Nephron progenitor cell (in vitro differentiated cells): ENCODE measurements at regions not wholly inside any gene's neighbourhood (a gene's known extent, or its start where the extent isn't known, plus 50 kb on each side); places are given as distances from the start of the nearest gene placed in this dataset.

Source experiments
- DNase-seq: peaks from one replicate; pipeline ENCODE4 v3.0.0; 2021
- H3K27ac Mint-ChIP-seq: 2 replicates; pipeline ENCODE4 v1.8.0; 2021; ENCODE audit warnings: mild to moderate bottlenecking, moderate library complexity, mixed read lengths
- H3K27me3 Mint-ChIP-seq: 2 replicates; pipeline ENCODE4 v1.8.0; 2021; ENCODE audit warnings: mild to moderate bottlenecking, low read depth, mixed read lengths; ENCODE audit not compliant: poor library complexity
- H3K36me3 Mint-ChIP-seq: 2 replicates; pipeline ENCODE4 v1.8.0; 2021; ENCODE audit warnings: low read depth, mixed read lengths
- H3K4me1 Mint-ChIP-seq: 2 replicates; pipeline ENCODE4 v1.8.0; 2021; ENCODE audit warnings: mixed read lengths
- H3K4me3 Mint-ChIP-seq: 2 replicates; pipeline ENCODE4 v1.8.0; 2021; ENCODE audit warnings: mild to moderate bottlenecking, moderate library complexity, mixed read lengths
- H3K9me3 Mint-ChIP-seq: 2 replicates; pipeline ENCODE4 v1.8.0; 2021; ENCODE audit warnings: mild to moderate bottlenecking, moderate library complexity, mixed read lengths
- TF ChIP-seq, protein P1 (sequence below): fragments of 200-600 bp; sonication (generic); IDR thresholded peaks from 2 replicates; pipeline ENCODE4 v1.5.0; 2021; ENCODE audit warnings: antibody characterized with exemption

GRCh38 chr6:81636930-81637568, 115.4 kb downstream of the TENT5A start:
- TF ChIP-seq, protein P1, sequence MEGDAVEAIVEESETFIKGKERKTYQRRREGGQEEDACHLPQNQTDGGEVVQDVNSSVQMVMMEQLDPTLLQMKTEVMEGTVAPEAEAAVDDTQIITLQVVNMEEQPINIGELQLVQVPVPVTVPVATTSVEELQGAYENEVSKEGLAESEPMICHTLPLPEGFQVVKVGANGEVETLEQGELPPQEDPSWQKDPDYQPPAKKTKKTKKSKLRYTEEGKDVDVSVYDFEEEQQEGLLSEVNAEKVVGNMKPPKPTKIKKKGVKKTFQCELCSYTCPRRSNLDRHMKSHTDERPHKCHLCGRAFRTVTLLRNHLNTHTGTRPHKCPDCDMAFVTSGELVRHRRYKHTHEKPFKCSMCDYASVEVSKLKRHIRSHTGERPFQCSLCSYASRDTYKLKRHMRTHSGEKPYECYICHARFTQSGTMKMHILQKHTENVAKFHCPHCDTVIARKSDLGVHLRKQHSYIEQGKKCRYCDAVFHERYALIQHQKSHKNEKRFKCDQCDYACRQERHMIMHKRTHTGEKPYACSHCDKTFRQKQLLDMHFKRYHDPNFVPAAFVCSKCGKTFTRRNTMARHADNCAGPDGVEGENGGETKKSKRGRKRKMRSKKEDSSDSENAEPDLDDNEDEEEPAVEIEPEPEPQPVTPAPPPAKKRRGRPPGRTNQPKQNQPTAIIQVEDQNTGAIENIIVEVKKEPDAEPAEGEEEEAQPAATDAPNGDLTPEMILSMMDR, result no peak
- H3K4me3 Mint-ChIP-seq, result no peak overlapping the region
- H3K27me3 Mint-ChIP-seq, result peaks cover 3% of the 10 kb centered on the region
- no peak overlapping the region for H3K27ac Mint-ChIP-seq
- H3K36me3 Mint-ChIP-seq, result no peaks in the 10 kb centered on the region
- no peaks in the 10 kb centered on the region for H3K4me1 Mint-ChIP-seq
- DNase-seq, result no peak
- peaks cover 8% of the 10 kb centered on the region for H3K9me3 Mint-ChIP-seq

DNA sequence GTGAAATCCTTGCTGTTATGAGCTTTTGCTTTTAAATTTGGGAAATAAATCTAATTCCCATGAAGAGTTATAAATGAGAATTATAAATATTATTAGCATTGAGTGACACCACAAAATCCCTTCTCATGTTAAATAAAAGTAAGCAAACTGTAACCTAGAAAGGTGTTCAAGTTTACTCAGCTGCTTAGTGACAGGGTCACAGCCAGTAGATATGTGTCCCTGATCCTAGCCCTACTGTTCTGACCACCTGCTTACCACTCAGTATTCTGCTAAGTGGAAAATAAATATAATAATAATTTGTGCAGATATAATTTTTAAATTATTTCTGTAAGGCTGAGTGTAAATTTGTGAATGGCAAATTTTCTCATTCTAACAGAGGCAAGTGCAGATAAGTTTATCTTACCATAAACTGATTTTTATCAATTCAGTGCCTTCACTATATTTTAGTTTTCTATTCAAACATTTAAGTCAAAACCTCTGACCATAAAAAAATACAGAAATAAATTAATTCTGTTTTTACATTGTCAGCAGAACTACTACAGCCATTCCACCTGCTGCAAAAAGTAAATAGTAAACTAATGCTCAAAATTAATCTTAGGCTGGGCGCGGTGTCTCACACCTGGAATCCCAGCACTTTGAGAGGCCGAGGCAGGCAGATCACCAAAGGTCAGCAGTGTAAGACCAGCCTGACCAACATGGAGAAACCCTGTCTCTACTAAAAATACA, 118.2 kb downstream of the TENT5A start:
- no peaks in the 10 kb centered on the region for H3K4me1 Mint-ChIP-seq
- H3K27me3 Mint-ChIP-seq, result no peaks in the 10 kb centered on the region
- DNase-seq, result no peak
- peaks cover 13% of the 10 kb centered on the region for H3K9me3 Mint-ChIP-seq
- TF ChIP-seq, protein P1, result no peak
- H3K36me3 Mint-ChIP-seq, result no peaks in the 10 kb centered on the region
- H3K4me3 Mint-ChIP-seq, result no peak overlapping the region
- no peak overlapping the region for H3K27ac Mint-ChIP-seq

DNA sequence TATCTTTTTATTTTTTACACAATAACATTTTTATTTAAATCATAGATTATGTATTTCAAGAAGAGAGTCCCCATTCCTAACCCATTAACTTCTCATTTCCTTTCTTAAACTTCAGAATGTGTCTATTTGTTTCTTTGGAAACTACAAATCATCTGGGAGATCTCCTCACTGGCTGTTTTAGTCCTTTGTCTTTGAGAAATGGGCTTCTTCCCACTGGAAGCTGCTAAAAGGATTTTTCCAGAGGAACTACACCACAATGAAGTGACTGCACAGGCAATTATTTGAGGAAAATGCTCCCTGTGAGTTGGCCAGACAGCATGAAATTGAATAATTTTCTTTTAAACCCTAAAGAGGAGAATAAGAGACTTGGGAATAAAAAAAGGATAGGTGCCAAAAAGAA, 119.1 kb downstream of the TENT5A start:
- H3K4me1 Mint-ChIP-seq, result no peaks in the 10 kb centered on the region
- no peaks in the 10 kb centered on the region for H3K36me3 Mint-ChIP-seq
- no peaks in the 10 kb centered on the region for H3K27me3 Mint-ChIP-seq
- H3K4me3 Mint-ChIP-seq, result no peak overlapping the region
- peaks cover 13% of the 10 kb centered on the region for H3K9me3 Mint-ChIP-seq
- TF ChIP-seq, protein P1, result no peak
- H3K27ac Mint-ChIP-seq, result no peak overlapping the region
- no peak for DNase-seq

DNA sequence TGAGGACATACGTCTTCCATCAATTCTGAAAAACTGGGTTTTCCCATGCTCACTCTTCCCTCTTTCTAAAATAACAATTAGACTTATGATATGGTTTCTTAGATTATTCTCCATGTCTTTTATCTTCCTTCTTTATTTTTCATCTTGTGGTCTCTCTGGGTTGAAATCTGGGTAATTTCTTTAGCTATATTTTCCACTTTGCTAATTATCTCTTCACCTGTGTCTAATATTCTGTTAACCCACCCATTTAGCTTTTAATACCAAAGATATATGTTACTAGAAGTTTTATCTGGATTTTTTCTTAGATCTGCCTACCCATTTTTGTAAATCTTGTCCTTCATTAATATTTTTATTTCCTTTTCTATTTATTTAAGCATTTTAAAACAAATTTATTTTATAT, 121.8 kb downstream of the TENT5A start:
- TF ChIP-seq, protein P1, result no peak
- Mint-ChIP-seq H3K27ac (no peak overlapping the region), H3K27me3 (peaks cover 3% of the 10 kb centered on the region), H3K4me1 (no peaks in the 10 kb centered on the region), H3K36me3 (no peaks in the 10 kb centered on the region), H3K4me3 (no peak overlapping the region), H3K9me3 (peaks cover 13% of the 10 kb centered on the region)
- no peak for DNase-seq

GRCh38 chr6:81625216-81625615, 127.3 kb downstream of the TENT5A start:
- H3K36me3 Mint-ChIP-seq, result no peaks in the 10 kb centered on the region
- H3K27me3 Mint-ChIP-seq, result peaks cover 3% of the 10 kb centered on the region
- H3K27ac Mint-ChIP-seq, result no peak overlapping the region
- no peak overlapping the region for H3K4me3 Mint-ChIP-seq
- H3K9me3 Mint-ChIP-seq, result no peaks in the 10 kb centered on the region
- TF ChIP-seq, protein P1, result no peak
- no peaks in the 10 kb centered on the region for H3K4me1 Mint-ChIP-seq
- DNase-seq, result no peak

GRCh38 chr6:81624453-81624852, 128.0 kb downstream of the TENT5A start:
- no peak overlapping the region for H3K4me3 Mint-ChIP-seq
- H3K4me1 Mint-ChIP-seq, result no peaks in the 10 kb centered on the region
- peaks cover 3% of the 10 kb centered on the region for H3K27me3 Mint-ChIP-seq
- no peak for DNase-seq
- TF ChIP-seq, protein P1, result no peak
- H3K9me3 Mint-ChIP-seq, result no peaks in the 10 kb centered on the region
- H3K27ac Mint-ChIP-seq, result no peak overlapping the region
- H3K36me3 Mint-ChIP-seq, result no peaks in the 10 kb centered on the region
